Prostate gland (tissue), 2 donors: ENCODE measurements at regions not wholly inside any gene's neighbourhood (a gene's known extent, or its start where the extent isn't known, plus 50 kb on each side); places are given as distances from the start of the nearest gene placed in this dataset.

Experiments used
- DNase-seq: peaks from one replicate; pipeline ENCODE4 v3.0.0-alpha.2; 2019; ENCODE audit warnings: low spot score
- H3K27ac ChIP-seq, 2 donors: fragments of 200-600 bp; sonication (generic); 2 replicates each; pipeline ENCODE4 v1.5.1; 2017 to 2019
- H3K27me3 ChIP-seq: fragments of 200-600 bp; sonication (generic); replicated peaks from 2 replicates; pipeline ENCODE4 v1.5.1; 2019; ENCODE audit not compliant: insufficient read depth
- H3K36me3 ChIP-seq, 2 donors: fragments of 200-600 bp; sonication (generic); 1 replicate in 1 of 2; 2 replicates in 1 of 2; pipeline versions ENCODE4 v1.5.1 to v1.8.1; 2017 to 2019
- H3K4me1 ChIP-seq: fragments of 200-600 bp; sonication (generic); replicated peaks from 2 replicates; pipeline ENCODE4 v1.5.1; 2019
- H3K4me3 ChIP-seq, 2 donors: fragments of 200-600 bp; sonication (generic); 2 replicates each; pipeline ENCODE4 v1.5.1; 2017 to 2019
- H3K9me3 ChIP-seq: fragments of 200-600 bp; sonication (generic); 2 replicates; pipeline ENCODE4 v1.5.1; 2017
- POLR2A ChIP-seq: fragments of 450-650 bp; IDR thresholded peaks from one replicate; pipeline ENCODE4 v1.6.1; 2016; ENCODE audit warnings: antibody characterized with exemption, mild to moderate bottlenecking
- POLR2AphosphoS5 ChIP-seq: sonication (generic); formaldehyde crosslinking; IDR thresholded peaks from one replicate; pipeline ENCODE4 v1.6.1; 2017; ENCODE audit warnings: antibody characterized with exemption
- WGBS: methylation state at CpG from one replicate; pipeline ENCODE4 v1.1.5; 2018; 5-methylcytosine and 5-hydroxymethylcytosine counted together
- intact Hi-C: fragments of 100-400 bp; cut with DNase I; formaldehyde crosslinking; loops from one replicate; pipeline ENCODE4 v1.14.2; 2022
- small RNA-seq, 2 donors: library from RNA; depleted of rRNA; stranded (forward); fragments of <200 nt; gene quantifications; one replicate each; pipeline ENCODE3, GENCODE V24; 2016
- TF ChIP-seq, protein P1 (sequence below), 4 experiments: fragments of 200-600 bp in 2 of 4; fragments of 450-650 bp in 2 of 4; sonication (generic) in 2 of 4; IDR thresholded peaks; 1 replicate in 3 of 4; 2 replicates in 1 of 4; pipeline ENCODE4 v1.5.1; 2016 to 2019; ENCODE audit warnings: antibody characterized with exemption in 4 of 4, mild to moderate bottlenecking in 2 of 4, moderate library complexity in 2 of 4

DNA sequence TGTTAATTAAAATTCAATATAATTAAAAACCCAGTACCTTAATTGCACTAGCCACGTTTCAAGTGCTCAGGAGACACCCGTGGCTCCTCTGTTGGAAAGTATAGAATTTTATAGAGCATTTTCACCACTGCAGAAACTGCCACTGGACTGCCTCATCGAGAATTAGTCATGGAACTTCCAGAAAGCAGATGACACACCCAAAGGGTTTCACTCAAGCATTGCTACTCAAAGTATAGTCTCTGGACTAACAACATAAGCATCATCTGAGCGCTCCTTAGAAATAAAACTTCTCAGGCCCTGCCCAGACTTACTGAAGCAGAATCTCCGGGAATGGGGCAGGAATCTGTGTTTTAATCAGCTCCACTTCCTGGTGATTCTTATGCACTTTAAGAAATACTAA is 63.5 kb upstream of the GPR139 start:
- intact Hi-C loops = no loop called here
- no peaks in the 10 kb centered on the region for H3K36me3 ChIP-seq
- no peaks in the 10 kb centered on the region for H3K27me3 ChIP-seq
- no peaks in the 10 kb centered on the region for H3K4me1 ChIP-seq
- no peak overlapping the region for H3K4me3 ChIP-seq
- H3K27ac ChIP-seq = no peak overlapping the region
- WGBS = 80% methylated on average over 5 of the region's 5 CpGs
- H3K9me3 ChIP-seq = no peaks in the 10 kb centered on the region
- TF ChIP-seq POLR2AphosphoS5 (no peak), POLR2A (no peak)
- TF ChIP-seq, protein P1, sequence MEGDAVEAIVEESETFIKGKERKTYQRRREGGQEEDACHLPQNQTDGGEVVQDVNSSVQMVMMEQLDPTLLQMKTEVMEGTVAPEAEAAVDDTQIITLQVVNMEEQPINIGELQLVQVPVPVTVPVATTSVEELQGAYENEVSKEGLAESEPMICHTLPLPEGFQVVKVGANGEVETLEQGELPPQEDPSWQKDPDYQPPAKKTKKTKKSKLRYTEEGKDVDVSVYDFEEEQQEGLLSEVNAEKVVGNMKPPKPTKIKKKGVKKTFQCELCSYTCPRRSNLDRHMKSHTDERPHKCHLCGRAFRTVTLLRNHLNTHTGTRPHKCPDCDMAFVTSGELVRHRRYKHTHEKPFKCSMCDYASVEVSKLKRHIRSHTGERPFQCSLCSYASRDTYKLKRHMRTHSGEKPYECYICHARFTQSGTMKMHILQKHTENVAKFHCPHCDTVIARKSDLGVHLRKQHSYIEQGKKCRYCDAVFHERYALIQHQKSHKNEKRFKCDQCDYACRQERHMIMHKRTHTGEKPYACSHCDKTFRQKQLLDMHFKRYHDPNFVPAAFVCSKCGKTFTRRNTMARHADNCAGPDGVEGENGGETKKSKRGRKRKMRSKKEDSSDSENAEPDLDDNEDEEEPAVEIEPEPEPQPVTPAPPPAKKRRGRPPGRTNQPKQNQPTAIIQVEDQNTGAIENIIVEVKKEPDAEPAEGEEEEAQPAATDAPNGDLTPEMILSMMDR (IDR thresholded peaks at IDR 0.05) = no peak
- no peak for DNase-seq

DNA sequence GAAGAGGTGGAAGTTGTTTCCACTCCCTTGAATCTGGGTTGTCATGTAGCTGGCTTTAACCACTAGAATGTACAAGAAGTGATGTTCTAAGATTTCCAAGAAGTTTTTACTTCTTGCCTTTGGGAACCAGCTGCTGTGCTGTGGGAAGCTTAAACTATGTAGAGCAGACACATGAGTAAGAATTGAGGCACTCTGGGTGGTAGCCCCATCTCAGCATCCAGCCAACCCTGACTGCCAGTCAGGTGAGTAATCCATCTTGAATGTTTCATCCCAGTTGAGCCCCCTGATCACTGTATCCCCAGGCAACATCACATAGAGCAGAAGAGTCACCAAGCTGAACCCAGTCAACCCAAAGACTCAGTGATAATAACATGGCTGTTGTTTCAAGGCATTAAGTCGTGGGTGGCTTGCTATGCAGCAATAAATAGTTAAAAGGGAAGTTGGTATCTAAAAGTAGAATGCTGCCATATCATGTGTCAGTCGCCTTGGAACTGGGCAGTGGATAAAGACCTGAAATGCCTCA is 62.8 kb upstream of the GPR139 start:
- 70% methylated on average over 2 of the region's 2 CpGs for WGBS
- H3K9me3 ChIP-seq = no peaks in the 10 kb centered on the region
- H3K36me3 ChIP-seq = no peaks in the 10 kb centered on the region
- DNase-seq = no peak
- H3K27ac ChIP-seq = no peak overlapping the region
- no peak for TF ChIP-seq POLR2AphosphoS5
- TF ChIP-seq, protein P1 (IDR thresholded peaks at IDR 0.05) = no peak
- no peak for TF ChIP-seq POLR2A
- H3K27me3 ChIP-seq = no peaks in the 10 kb centered on the region
- H3K4me1 ChIP-seq = no peaks in the 10 kb centered on the region
- no peak overlapping the region for H3K4me3 ChIP-seq
- intact Hi-C loops = no loop called here

DNA sequence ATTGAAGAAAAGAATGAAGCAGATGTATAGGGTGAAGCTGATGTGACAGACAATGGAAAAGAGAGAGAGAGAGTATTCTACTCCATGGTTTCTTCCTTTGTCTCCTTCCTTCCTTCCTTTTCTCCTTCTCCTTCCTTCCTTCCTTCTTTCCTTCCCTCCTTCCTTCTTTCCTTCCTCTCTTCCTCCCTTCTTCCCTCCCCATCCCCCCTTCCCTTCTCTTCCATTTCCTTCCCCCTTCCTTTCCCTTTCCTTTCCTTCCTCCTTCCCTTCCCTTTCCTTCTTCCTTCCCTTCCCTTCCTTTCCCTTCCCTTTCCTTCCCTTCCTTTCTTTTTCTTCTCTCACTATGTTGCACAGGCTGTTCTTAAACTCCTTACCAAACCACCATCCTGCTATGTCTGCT is 55.7 kb upstream of the GPR139 start:
- H3K27ac ChIP-seq = no peak overlapping the region
- DNase-seq = no peak
- no peaks in the 10 kb centered on the region for H3K36me3 ChIP-seq
- H3K4me3 ChIP-seq = no peak overlapping the region
- no peaks in the 10 kb centered on the region for H3K9me3 ChIP-seq
- no peaks in the 10 kb centered on the region for H3K4me1 ChIP-seq
- H3K27me3 ChIP-seq = no peaks in the 10 kb centered on the region
- TF ChIP-seq POLR2A = no peak
- TF ChIP-seq, protein P1 (IDR thresholded peaks at IDR 0.05) = no peak
- TF ChIP-seq POLR2AphosphoS5 = no peak
- intact Hi-C loops = no loop called here

Small RNA genes in the stretch of these regions (small RNA-seq; reads per million reads assigned to genes)
- gene SNRPEP3 = 0 reads per million in 2 donors
